HG02610 (cell line): ENCODE measurements at regions not wholly inside any gene's neighbourhood (a gene's known extent, or its start where the extent isn't known, plus 50 kb on each side); places are given as distances from the start of the nearest gene placed in this dataset.
A peak's percentile ranks its signal among the peaks of the same experiment; 100 is the strongest.

Source experiments
- ATAC-seq: cut with Tn5 transposase; IDR thresholded peaks from one replicate; pipeline ENCODE4 v1.9.1; 2021; ENCODE audit warnings: mild to moderate bottlenecking, moderate library complexity; ENCODE audit not compliant: unreplicated experiment

DNA sequence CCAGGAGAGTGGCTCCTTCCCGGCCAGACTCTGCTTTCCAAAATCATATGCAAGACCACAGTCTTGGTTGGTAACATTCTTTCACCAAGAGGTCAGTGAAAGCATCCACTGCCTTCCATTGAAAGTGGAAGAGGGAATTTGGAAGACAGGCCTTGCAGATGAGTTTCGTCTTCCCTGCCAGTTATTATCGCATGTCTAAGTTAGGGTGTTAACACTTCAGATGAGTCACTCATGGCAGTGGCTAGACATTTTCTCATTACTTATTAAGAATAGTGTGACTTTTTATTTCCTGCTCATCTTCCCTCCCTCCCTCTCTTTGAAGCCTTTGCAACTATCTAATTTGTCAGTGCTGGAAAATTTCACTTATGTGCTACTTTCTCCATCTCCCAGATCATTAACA is 102.9 kb upstream of the EPB41L3 start:
- no peak for ATAC-seq

DNA sequence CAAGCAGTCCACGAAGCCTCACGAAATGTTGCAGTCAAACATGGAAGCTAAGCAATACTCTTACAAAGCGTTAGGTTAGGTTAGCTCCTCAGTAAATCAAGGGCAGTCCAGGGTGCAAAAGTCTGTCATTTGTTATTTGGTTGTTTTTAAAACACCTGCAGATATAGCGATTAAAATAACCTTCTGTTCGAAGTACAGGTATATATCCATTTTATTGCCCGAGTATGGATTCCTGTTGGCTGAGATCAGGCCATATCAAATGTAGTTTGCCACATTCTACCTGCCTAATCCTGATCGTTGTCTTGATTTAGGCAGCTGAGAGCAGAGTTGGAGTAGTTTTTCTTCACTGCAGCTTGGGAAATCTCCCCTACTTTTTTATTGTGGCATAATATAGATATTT is 99.5 kb upstream of the EPB41L3 start:
- no peak for ATAC-seq

DNA sequence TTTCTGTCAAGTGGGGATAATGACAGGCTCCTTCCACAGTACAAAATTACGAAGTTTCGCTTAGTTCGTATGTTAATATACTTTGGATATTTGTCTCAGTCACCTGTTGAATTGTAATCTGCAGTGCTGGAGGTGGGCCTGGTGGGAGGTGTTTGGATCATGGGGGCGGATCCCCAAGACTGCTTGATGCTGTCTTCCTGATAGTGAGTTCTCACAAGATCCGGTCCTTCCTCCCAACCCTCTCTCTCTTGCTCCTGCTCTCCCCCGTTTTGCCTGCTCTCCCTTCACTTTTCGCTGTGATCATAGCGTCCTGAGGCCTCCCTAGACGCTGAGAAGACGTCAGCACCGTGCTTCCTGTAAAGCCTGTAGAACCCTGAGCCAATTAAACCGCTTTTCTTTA is 97.1 kb upstream of the EPB41L3 start:
- no peak for ATAC-seq

DNA sequence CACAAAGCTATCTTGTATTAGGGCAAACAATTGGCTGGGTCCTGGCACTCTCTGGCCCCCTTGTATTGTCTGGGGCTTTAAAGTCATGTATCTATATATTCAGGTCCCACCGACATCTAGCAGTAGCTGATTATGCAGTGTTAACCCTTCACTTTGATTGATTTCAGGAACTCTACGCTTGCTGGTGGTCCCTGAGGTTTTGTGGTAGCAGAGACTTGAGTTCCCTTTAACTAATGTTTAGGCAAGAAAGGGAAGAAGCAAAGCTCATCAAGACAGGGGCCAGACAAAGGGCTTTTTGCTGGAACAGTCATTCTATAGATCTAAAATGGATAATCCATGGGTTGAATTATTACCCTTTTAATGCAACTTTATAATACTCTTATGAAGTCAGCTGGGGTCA is 95.3 kb upstream of the EPB41L3 start:
- no peak for ATAC-seq

DNA sequence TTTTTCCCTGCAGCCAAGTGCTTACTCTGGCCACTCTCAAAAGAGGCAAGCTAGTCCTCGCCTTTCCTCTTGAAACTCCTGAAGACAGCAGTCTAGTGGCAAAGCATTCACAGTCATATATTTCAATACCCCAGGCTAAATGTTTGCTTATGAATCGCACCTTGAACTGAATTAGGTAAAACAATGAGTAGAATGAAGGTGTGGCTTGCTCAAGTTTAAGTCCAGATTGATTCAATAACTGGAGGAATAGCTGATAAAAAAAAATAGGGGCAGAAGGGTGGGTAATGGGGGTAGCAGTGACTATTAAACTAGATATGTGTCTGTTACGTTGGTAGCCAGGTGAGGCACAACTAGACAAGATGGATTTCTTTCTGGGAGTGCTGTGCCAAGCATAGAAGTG is 88.2 kb upstream of the EPB41L3 start:
- no peak for ATAC-seq

DNA sequence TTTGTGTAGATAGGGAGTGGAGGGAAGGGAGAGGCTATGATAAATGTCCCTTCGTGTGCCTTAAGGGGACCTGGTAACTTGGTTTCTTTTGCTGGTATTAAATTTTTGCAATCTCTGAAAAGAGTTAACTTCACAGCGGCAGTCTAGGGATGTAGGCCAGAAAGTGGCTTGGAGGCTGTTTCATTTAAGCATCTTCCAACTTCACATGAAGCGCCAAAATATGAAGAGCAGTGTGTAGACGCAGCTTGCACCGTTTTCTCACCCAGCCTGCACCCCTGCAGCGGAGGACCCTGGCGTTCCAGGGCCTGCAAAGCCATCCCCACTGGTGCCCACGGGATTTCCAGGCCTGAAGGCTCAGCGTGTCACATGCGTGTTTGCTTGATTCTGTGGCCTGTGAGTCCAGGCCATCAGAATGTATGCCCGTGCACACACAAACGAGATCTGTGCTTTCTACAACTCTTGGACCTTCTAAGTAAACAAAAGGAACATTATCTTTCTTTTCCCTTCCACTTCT is 87.2 kb upstream of the EPB41L3 start:
- ATAC-seq: no peak

DNA sequence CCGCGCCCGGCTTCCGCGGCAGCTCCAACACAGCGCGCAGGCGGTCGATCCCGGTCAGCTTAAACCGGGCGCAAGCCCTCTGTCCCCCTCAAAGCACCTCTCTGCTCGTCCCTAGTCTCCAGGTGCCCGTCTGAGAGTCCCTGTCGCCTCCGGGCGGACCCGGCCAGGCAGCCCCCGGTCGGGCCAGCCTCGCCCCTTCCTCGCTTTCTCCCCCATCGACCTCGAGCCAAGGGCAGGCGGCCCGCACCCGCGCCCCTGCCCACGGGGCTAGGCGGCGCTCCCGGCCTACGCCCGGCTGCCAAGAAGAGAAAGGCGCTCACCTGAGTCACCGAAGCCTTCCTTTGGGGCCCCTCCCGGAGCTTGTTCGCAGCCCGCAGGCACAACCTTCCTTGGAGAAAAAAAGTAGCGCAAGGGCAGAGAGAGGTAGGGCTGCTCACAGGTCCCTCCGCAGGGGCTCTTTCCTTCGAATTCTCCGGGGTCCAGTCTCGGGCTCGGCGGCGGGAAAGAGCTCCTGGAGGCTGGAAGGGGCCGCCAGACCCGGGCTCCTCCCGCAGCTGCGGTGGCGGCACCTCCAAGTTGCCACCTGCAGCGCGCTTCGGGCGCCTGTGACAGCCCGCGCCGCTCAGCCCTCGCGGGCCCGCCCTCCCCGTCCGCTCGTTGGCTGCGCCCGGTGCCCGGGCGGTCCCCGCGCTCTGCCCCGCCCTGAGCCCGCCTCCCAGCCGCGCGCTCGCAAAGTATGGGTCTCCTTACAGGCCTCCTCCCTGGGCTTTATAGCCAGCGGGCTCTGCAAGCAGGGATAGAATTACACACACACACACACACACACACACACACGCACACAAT is 86.5 kb upstream of the EPB41L3 start:
- ATAC-seq: peak; percentile 68

DNA sequence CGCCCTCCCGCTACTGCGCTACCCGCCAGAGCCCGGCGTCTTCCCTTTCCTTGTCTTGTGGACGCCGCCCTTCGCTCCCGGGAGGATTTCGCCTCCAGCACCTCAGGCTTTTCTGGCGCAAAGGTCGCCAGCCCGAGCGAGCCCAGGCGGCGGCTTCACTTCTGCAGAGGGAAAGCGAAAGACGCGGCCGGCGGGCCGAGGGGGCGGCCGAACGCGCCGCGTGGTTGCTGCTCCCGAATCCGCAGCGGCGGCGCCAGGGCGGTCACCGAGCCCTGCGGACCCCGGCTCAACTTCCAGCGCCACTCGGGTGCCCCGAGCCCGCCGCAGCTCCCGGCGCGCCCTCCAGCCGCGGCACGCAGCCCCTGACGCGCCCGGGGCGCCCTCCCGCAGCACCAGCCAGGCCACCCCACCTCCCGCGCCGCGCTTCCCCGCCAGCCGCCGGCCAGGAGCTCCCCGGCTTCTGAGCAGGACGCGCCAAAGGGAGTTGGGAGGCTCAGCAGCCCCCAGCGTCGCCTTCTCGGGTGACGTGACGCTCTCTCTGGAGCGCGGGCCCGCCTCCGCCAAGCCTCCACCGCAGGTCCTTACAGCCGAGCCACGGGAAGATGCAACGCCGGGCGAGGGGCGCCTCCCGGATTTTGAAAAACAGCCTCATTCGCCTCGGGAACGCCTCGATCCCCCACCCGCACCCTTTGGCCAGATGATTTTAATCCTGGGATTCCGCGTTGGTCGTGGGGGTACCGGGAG is 84.9 kb upstream of the EPB41L3 start:
- no peak for ATAC-seq

DNA sequence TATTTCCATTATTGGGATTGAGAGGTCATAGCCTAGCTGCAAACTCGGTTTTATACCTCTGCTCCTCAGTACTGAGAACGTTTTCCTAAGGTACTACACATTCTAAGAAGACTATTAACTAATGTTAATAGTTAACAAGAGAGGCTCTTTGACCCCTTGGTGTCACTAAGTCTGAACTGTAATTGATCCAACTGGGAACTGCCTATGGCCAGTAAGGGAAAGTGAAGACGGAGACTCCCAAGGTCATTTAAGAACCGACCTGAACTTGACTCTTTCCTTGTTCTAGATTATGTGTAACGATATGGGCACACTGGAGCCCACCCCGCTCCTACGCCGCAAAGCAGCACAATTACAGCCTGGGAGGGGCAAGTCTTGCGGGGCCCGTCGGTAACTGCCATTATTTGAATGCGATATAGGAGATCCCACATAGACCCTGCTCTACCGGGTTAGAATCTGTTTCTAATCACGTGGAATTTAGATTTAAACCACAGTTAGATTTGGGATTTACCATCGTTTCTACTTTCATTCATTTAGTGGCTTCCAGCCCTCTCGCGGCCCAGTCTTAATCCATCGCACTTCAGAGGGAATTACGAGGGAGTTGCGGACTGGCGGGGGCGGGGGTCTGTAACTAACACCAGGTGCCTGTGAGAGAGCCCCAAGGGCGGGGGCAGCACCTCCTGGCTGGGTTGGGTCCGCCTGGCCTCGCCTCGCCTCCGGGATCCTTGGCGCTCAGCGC is 84.1 kb upstream of the EPB41L3 start:
- no peak for ATAC-seq

DNA sequence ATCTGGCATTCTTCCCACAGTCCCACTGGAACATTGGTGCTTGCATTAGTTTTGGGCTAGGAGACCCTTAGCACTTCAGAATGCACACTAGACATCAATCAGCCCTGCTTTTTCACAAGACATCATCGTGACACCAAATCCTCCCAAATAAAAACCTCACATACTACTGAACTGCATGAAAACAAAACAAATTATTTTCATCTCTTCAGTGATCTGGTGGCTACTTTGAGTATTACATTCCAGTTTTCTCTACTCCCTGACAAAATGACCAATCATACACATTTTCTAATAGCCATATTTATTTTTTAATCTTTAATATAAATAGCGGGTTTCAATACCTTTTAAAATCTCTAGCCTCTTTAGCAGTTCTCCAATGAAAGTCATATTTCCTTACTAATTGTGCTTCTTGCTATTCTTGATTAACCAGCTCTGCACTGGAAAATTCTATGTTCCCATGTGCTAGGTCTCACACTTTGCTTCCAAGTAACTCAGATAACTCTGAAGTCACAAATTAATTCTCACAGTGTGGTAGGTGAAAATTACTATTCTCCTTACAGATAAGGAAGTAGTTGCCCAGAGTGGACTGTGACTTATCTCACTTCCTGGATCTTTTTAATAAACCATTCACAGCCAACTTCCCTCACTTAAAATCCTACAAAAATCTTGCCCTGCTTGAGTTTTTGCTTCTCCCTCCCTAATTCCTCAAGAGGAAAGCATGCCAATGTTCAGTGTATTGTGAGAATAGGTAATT is 82.5 kb upstream of the EPB41L3 start:
- no peak for ATAC-seq

DNA sequence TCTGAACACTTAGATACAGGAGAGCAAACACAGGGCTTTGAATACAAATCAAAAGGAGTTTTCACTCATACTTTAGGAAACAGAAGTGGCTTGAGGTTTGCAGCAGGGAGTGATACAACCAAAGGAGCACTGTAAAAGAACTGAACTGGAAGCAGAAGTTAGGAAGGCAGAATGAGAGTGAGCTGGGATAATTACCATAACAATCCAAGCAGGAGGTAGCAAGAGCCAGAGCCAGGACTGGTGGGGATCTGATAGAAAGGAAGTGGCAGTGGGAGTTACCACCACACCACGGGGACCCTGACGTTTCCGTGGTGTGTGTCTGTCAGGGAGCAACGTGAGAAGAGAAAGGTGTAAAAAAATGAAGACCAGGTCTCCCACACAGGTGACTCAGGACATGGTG is 81.3 kb upstream of the EPB41L3 start:
- no peak for ATAC-seq

DNA sequence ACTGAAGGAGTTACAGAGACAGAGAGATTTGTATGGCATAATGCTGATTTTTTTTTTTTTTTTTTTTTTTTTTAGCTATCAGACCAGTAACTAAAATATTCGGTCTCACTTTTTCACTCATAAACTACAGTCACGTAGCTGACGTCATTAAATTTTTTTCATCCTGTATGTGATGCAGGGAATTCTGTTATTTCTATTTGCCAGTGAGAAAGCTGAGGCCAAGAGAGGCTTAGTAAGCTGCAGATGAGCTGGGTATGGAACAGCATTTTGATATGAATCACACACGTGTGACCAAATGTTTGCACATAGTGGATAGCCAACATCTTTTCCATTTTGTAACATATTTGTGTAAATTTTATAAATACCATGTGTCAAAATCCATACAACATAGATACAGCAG is 79.1 kb upstream of the EPB41L3 start:
- no peak for ATAC-seq

DNA sequence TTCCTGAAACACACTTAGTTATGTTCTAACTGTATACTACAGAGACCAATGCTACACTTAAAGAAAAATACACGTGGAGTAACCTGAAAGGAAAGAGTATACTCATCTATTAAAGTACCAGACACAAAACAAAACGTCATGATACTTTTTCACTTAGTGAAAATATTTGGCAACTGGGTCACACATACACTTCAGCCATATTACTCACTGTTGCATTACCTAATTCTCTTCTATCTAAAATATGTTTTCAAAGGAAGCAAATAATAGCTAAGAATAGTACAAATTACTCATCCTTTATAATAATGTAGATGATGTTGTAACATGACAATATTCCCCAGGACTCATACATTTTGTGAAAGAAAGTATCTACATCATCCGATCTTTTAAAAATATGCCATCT is 76.5 kb upstream of the EPB41L3 start:
- no peak for ATAC-seq

DNA sequence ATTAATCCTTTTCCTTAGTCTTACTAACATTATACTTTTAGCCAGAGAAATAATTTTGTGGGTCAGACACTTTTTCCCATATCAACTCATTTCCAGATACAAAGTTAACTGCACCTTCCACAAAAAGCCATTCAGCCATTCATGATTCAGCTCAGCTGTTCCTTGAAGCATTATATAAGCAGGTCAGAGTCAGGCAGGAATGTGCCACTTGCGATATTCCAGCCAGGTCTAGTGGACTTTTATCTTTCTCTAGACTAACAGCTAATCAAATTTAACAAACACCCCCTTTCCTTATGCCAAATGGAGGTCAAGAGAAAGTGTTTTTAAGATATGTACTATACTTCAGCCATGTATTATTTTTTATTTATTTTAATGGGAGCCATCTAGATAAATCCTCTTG is 75.6 kb upstream of the EPB41L3 start:
- no peak for ATAC-seq

DNA sequence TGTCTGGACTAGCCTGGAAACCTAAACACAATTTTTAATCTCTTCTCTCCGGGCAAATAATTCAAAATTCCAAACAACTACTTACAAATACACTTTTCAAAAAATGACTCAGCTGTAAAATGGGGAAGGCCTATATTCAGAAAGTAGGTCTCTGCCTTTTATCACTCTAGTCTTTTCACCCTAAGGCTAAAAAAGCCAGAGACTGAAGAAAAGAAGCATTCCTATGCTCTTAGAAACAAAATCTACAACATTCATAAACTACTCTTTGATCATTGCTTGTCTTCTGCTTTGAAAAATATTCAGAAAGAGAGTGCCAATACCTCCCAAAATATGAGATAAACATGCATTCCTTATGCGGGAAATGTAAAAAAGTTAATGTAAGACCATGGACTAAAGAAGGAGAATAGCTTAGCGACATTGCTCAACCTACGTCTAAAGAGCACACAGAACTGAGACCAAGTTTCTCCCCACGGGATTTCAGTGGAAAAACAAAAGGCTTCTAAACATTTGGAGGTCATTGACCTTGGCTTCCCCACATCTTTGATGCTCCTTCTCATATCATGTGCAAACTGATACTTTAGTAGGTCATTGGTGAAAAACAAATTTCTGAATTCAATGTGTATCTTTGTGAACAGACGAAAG is 74.4 kb upstream of the EPB41L3 start:
- no peak for ATAC-seq

DNA sequence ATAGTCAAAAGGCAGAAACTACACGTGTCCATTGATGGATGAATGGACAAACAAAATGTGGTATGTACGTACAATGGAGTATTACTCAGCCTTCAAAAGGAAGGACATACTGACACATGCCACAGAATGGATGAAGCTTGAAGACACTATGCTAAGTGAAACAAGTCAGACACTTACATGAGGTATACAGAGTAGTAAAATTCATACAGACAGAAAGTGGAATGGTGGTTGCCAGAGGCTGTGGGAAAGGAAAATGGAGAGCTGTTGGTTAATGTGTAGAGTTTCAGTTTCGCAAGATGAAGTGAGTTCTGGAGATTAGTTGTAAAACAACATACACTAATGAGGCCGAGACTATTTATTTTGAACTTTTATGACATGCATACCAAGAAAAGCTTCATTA is 67.4 kb upstream of the EPB41L3 start:
- ATAC-seq: no peak

DNA sequence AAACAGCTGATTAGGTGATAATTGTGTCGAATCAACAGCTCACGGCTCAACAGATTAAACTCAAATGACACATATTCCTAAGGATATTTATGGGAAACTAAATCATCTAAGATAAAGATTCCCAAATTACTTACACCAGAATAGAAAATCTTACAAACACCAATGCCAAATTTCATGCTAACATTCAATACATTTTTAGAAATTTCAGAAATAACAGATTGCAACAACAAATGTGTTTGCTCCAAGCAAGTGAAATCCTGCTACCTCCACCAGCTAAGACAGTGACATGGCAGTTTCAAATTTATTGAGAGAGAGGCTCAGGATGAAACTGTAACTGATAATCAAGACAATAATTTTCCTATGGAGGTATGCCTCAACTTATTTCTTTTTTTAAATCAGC is 65.0 kb upstream of the EPB41L3 start:
- ATAC-seq: no peak

DNA sequence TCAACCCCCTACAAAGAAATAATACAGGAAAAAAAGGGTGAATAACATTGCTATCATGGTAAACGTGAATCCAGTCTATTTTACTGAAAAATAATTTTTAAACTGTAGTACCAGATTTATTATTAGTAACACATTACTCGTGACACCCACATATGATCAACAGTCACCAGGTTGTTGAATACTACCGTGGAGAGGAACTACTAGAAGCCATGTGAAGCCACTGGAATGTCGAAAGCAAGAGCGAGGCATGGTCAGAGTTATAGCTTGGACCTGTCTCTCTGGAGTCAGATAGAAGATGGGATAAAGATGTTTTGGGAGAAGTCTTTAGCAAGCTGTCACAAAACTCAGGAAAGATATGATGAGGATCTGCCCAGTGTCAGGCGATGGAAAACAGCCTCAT is 63.2 kb upstream of the EPB41L3 start:
- ATAC-seq: no peak

DNA sequence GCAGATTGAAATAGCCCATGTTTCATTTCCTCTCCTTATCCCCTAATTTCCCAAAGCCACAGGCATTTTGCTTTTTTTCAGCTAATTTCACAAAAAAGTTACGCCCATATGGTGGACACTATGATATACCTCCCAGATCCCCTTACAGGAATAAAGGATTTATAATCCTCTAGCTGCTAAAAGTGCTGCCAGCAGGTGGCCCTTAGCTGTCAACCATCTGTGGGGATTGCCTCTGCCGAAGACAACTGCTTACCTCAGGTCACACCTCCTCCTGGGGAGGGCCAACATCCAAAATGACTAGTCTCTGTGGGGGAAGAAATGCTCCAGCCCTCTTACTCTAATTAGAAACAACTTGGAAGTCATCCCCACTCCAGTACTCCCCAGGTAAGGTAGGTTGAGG is 61.0 kb upstream of the EPB41L3 start:
- no peak for ATAC-seq

DNA sequence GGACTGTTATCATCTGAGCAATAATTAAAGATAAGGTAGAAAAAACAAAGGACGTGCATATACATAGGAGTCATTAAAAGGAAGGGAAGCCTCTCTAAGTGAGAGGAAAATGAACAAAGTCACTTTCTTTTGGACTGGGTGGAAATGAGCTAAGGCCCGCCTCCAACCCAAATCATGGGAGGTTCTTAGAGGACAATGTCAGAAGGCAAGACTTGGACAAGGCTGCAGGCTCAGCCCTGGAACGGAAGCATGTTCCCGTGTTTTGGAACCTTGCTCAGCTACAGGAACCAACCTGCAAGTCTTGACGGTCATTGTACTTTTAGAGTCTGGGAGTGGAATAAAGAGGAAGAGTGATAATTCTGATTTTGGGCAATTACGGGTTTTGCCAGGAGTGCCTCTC is 59.4 kb upstream of the EPB41L3 start:
- no peak for ATAC-seq
